OCI-LY3 (cell line): ENCODE measurements at regions not wholly inside any gene's neighbourhood (a gene's known extent, or its start where the extent isn't known, plus 50 kb on each side); places are given as distances from the start of the nearest gene placed in this dataset.

Source experiments
- CTCF ChIP-seq: fragments of 200-600, 300-600 bp; sonication (generic); IDR thresholded peaks from 2 replicates; pipeline ENCODE4 v1.5.1; 2014; ENCODE audit warnings: antibody characterized with exemption, low read length, low read depth
- EZH2phosphoT487 ChIP-seq: fragments of 200-600 bp; shearing (Covaris generic); IDR thresholded peaks from 2 replicates; pipeline ENCODE4 v1.6.1; 2018; ENCODE audit warnings: antibody characterized with exemption, mixed run types, low read depth

GRCh38 chr3:177894081-177894728 lies 642.0 kb upstream of the KCNMB2 start:
- no peak for TF ChIP-seq CTCF
- TF ChIP-seq EZH2phosphoT487, result no peak
